ENCODE measurements at regions not wholly inside any gene's neighbourhood (a gene's known extent, or its start where the extent isn't known, plus 50 kb on each side); places are given as distances from the start of the nearest gene placed in this dataset.

GRCh38 chr10:110399106-110399964 is 94.6 kb upstream of the SMNDC1 start:
- DNase-seq, result no peak

DNA sequence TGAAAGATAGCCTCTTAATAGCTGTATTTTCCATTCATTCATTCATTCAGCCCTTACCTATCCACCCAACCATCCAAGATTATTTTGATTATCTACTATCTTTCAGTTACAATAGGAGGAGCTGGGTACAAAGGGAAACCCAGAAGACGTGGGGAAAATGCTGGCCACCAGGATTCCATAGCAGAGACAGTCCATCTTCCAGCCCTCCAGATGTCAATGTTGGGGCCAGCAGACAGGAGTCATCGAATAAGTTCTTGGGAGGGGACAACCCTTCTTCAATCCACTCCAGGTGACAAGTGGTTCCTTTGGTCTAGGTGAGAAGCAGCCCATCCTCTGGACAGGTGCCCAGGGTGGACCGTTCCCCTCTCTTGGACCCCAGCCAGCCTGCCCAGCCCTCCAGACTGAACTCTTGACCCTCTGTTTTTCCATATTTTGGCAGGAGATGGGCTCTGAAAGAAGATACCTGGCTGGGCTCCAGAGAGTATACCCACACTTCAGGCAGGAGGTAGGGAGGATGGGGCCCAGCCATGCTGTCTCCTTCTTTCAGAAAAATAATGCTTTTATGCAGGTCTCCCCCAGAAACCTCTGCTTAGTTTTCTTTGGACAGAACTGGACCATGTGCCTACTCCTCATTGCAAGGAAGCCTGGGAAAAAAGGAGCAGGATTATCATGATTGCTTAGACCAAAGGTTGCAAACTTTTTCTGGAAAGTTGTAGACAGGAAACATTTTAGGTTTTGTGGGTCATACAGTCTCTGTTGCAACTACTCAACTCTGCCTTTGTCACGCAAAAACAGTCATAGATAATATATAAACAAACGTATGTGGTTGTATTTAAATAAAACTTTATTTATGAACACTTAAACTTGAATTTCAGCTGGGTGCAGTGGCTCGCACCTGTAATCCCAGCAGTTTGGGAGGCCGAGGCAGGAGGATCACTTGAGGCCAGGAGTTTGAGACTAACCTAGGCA is 95.5 kb upstream of the SMNDC1 start:
- no peak for DNase-seq

DNA sequence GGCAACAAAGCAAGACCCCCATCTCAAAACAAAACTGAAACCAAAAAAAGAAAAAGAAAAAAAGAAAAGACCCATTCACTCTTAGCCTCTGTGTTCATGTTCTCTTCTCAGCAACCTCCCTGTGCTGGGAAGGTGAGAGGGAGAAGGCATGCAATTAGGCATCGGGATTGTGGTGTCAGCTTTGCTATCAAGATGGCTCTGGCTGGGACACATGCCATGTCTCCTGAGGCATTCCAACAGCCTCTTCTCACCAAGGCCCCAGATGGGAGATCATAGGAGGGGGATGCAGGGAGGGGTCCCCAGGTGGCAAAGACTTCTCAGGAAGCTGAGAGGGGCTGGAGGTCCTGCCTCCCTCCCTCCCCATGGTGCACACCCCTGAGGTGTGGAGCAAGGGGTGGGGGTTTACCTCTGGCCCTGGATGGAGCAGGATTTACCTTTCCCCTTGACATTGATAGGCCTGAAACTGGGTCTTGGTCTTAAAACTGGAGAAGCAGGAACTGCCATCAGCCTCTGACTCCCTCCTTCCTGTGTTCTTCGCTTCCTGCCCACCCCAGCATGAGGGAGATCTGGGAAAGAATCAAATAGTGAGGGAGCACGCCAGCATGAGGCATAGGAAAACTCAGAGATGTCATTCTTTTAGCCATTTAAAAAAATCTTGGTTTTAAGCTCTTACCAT is 96.2 kb upstream of the DUSP5 start:
- DNase-seq, result no peak

DNA sequence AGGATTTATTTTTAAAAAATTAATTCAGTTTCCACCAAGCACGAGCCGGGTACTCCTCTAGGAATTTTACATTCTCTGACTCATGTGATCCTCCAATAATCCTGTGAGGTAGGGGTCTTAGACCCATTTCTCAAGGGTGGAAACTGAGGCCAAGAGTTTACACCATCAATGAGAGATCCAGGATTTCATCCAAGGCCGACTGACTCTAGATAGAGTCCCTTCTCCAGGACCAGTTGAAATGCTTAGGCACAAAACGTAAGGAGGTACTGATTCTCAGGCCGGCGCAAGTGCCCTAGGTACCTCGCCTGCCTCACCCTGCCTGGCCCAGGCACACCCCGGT is 95.7 kb upstream of the DUSP5 start:
- no peak for DNase-seq

- DNase-seq, result no peak
Observed at GRCh38 chr10:110403593-110403992, 94.1 kb upstream of the DUSP5 start.

- no peak for DNase-seq
Observed at GRCh38 chr10:110404413-110404812, 93.3 kb upstream of the DUSP5 start.

DNA sequence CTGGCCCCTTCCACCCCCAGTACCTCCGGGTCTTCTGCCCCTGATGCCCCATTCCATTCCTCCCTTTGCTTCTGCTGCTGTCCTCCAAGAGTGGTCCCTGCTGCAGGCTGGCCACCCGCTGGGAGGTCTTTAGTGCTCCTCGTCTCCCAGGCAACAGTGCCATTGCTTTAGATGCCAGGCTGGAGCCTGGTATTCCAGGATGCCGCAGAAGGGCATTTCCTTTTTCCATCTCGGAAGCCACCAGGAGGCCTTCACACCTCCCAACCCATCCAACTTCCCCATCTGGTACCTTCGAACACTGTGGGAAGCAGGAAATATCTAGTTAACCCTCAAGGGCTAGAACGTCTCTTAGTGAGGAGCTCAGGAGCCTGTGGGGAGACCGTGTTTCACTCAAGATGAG is 92.9 kb upstream of the DUSP5 start:
- DNase-seq, result no peak

GRCh38 chr10:110405380-110405779 is 92.3 kb upstream of the DUSP5 start:
- no peak for DNase-seq

DNA sequence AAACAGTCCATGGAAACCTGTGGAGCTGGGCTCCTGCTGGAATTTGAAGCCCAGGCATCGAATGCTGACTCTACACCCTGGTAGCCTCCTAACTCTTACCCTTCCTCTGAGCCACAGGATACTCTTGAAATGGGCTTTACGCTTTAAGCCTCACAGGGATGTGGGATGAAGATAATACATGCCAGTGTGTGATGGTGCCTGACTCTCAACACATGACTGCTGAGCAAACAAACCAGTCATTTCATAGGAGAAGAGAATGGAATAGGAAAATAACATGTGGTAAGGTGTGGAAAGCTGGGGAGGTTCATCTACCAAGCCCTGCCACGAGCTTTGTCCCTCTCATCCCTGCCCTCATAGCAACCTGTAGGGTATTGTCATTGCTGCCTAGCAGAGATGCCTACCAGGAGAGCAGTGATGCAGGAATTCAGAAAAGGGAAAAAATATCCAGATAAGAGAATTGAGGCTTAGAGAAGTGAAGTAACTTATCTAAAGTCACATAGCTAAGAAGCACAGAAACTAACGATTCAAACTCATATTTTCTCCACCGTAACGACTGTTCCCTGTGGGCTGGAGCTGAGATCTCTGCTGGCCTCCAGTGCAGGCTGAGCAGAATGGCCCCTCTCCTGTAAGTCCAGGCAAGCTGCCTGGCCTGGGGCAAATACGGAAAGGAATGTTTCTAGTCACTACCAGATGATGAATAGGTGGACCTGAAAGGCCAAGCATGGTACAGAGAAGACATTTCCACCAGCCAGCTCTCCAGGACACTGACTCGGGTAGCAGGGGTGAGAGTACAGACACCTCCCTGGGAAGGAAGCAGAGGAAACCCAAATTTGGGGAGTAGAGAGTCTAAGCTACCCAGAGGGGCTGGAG is 90.2 kb upstream of the DUSP5 start:
- no peak for DNase-seq

DNA sequence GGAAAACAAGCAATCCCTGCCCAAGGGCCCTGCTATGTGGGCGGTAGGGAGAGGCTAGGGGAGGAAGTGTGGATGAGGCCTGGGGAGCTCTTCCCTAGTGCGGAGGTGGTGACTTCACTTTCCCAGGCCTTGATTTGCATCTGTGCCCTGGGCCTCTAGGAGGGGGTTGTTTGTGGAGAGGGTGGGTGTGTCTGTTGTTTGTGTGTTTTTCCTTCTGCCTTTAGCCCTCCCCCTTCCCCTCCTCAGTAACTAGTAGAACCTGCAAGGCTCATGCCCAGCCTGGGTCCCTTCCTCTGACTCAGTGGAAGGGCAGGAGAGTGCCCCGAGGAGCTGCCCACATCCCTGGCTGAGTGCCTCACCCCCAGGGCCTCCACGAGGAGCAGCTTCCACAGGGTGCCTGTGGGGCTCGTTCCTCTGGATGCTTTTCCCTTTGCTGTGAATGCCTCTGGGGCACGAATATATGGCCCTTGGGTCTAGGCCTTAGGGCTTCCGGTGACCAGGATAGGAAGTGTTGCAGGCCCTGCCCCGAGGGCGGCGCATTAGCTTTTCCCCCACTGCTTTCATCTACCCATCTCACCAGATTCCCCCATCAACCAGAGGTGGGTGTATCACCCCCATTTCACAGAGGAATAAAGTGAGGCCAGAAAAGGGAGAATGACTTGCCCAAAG is 89.4 kb upstream of the DUSP5 start:
- DNase-seq, result no peak

DNA sequence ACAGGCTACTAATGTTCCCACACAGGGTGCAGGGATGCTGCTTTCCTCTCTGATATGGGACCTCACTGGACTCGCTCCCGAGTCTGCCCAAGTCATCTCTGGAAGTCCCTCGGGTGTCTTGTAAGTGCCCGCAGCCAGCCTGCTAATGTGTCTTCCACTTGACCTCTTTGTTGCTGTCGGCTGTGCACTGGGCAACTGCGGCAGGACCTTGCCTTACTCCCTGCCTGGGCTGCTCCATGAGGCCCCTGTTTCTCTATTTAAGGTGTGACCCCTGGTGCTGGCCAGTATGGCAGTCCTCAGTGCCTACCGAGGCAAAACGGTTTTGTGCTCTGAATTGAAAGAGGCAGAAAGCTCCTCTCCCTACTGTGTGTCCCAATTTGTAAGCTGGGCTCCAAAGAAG is 88.8 kb upstream of the DUSP5 start:
- DNase-seq, result no peak

GRCh38 chr10:110409488-110409887 is 88.2 kb upstream of the DUSP5 start:
- no peak for DNase-seq

- peak; percentile 36 for DNase-seq
Observed at GRCh38 chr10:110409926-110410325, 87.8 kb upstream of the DUSP5 start.

- DNase-seq, result no peak
Observed at GRCh38 chr10:110410329-110411046, 87.2 kb upstream of the DUSP5 start.

DNA sequence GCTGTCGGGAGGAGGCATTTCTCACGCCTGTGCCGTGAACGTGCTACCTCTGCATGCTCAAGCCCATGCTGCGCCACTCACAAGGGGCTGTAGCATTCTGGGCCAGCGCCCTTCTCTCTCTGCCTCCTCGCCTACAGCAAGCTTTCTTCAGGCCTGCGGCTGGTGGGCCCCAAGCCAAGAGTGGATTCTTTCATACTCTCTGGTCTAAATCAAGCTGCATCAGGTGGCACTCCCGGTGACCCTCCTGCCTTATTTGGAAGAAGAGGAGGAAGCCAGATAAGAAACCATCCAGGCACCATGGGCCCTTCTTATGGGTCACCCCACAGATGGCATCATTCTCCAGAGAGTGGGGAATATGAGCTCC is 86.7 kb upstream of the DUSP5 start:
- DNase-seq, result no peak

DNA sequence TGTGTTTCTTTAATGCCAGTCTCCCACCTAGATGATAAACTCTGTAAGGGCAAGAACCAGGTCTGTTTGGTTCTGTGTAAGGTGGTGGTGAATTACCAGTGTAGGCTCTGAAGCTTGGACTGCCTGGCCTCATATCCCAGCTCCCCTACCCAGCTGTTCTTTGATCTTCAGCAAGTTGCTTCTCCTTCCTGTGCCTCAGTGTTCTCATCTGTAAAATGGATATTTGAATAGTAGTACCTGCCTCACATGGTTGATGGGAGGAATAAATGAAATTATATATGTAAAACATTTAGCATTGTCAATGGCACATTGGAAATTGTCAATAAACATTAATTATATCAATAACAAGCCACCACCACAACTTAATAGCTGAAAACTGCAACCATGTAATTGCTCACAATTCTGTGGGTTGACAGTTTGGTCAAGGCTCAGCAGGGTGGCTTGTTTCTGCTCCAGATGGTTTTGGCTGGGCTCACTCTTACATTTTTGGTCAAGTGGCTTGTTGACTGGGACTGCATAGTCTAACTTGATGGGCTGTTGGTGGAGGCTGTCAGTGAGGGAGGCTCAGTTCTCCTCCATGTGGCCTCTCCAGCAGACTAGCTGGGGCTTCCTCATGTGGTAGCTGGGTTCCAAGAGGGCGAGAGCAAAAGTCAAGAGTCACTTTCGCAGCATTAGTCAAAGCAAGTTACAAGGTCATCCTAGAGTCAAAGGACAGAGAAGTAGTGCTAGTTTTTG is 84.5 kb upstream of the DUSP5 start:
- DNase-seq, result no peak

GRCh38 chr10:110413903-110414547 is 83.7 kb upstream of the DUSP5 start:
- DNase-seq, result no peak

- DNase-seq, result peak; percentile 71
Observed at GRCh38 chr10:110414548-110415309, 83.0 kb upstream of the DUSP5 start.

- peak; percentile 55 for DNase-seq
Observed at GRCh38 chr10:110415809-110416208, 81.9 kb upstream of the DUSP5 start.
